CD14-positive monocyte (primary cell): ENCODE measurements at regions not wholly inside any gene's neighbourhood (a gene's known extent, or its start where the extent isn't known, plus 50 kb on each side); places are given as distances from the start of the nearest gene placed in this dataset.

Experiments used
- DNase-seq, 3 donors: peaks; one replicate each; pipeline ENCODE4 v3.0.0-alpha.2; 2011 to 2022
- H2AFZ ChIP-seq: 2 replicates; pipeline ENCODE4 v1.6.0; 2012; ENCODE audit warnings: mild to moderate bottlenecking, low read depth, low read length, inconsistent platforms; ENCODE audit not compliant: insufficient read depth, poor library complexity, severe bottlenecking
- H3K27ac ChIP-seq, 2 donors: 1 replicate in 1 of 2; 2 replicates in 1 of 2; pipeline ENCODE4 v1.5.1; 2012 to 2013; ENCODE audit warnings: low read length in 2 of 2, control low read depth in 1 of 2, inconsistent platforms in 1 of 2, low read depth in 1 of 2, mild to moderate bottlenecking in 1 of 2
- H3K27me3 ChIP-seq, 2 donors: one replicate each; pipeline versions ENCODE4 v1.6.0 to v1.6.1; 2011 to 2013; ENCODE audit warnings: low read length in 2 of 2; ENCODE audit not compliant: control insufficient read depth in 2 of 2, insufficient read depth in 2 of 2
- H3K36me3 ChIP-seq, 2 donors: replicated peaks in 1 of 2; 1 replicate in 1 of 2; 2 replicates in 1 of 2; pipeline versions ENCODE4 v1.5.1 to v1.6.1; 2012 to 2013; ENCODE audit warnings: low read length in 2 of 2, control low read depth in 1 of 2, inconsistent platforms in 1 of 2, mild to moderate bottlenecking in 1 of 2; ENCODE audit not compliant: insufficient read depth in 2 of 2, control insufficient read depth in 1 of 2
- H3K4me1 ChIP-seq, 2 donors: 1 replicate in 1 of 2; 2 replicates in 1 of 2; pipeline versions ENCODE4 v1.5.1 to v1.6.1; 2012 to 2013; ENCODE audit warnings: low read length in 2 of 2, control low read depth in 1 of 2, inconsistent platforms in 1 of 2, mild to moderate bottlenecking in 1 of 2, moderate library complexity in 1 of 2; ENCODE audit not compliant: insufficient read depth in 2 of 2, control insufficient read depth in 1 of 2
- H3K4me2 ChIP-seq: replicated peaks from 2 replicates; pipeline ENCODE3; 2012; ENCODE audit warnings: low read length, moderate library complexity, mild to moderate bottlenecking; ENCODE audit not compliant: poor library complexity, severe bottlenecking; ENCODE audit errors: extremely low read depth
- H3K4me3 ChIP-seq, 3 experiments: fragments of 200-600 bp in 1 of 3; sonication (generic) in 1 of 3; replicated peaks in 1 of 3; 1 replicate in 2 of 3; 2 replicates in 1 of 3; pipeline ENCODE4 v1.5.1; 2011 to 2013; ENCODE audit warnings: low read length in 3 of 3, mild to moderate bottlenecking in 3 of 3, control low read depth in 2 of 3, low read depth in 2 of 3, inconsistent platforms in 1 of 3, moderate library complexity in 1 of 3
- H3K79me2 ChIP-seq: 2 replicates; pipeline ENCODE4 v1.6.0; 2012; ENCODE audit warnings: mild to moderate bottlenecking, control low read depth, inconsistent platforms, low read length, moderate library complexity; ENCODE audit not compliant: insufficient read depth
- H3K9ac ChIP-seq: 2 replicates; pipeline ENCODE4 v1.6.0; 2017; ENCODE audit warnings: low read length, mild to moderate bottlenecking; ENCODE audit not compliant: insufficient read depth, poor library complexity, severe bottlenecking
- H3K9me3 ChIP-seq, 2 donors: replicated peaks in 1 of 2; 1 replicate in 1 of 2; 2 replicates in 1 of 2; pipeline versions ENCODE4 v1.5.1 to v1.6.1; 2012 to 2013; ENCODE audit warnings: low read length in 2 of 2, control low read depth in 1 of 2; ENCODE audit not compliant: control insufficient read depth in 1 of 2, insufficient read depth in 1 of 2
- H4K20me1 ChIP-seq: 2 replicates; pipeline ENCODE4 v1.6.0; 2012; ENCODE audit warnings: mild to moderate bottlenecking, low read length, control low read depth, moderate library complexity; ENCODE audit not compliant: insufficient read depth
- H3K27ac Mint-ChIP-seq, 7 donors: one replicate each; pipeline ENCODE4 v1.8.0; 2020; ENCODE audit warnings: mild to moderate bottlenecking in 7 of 7, mixed read lengths in 7 of 7, moderate library complexity in 6 of 7, inconsistent platforms in 2 of 7
- H3K27me3 Mint-ChIP-seq, 3 donors: one replicate each; pipeline ENCODE4 v1.8.0; 2021 to 2022; ENCODE audit warnings: low read depth in 3 of 3, mild to moderate bottlenecking in 3 of 3, mixed read lengths in 3 of 3, moderate library complexity in 3 of 3, inconsistent platforms in 1 of 3
- H3K36me3 Mint-ChIP-seq, 2 donors: one replicate each; pipeline ENCODE4 v1.8.0; 2020; ENCODE audit warnings: mixed read lengths in 2 of 2, inconsistent platforms in 1 of 2, mild to moderate bottlenecking in 1 of 2
- H3K4me1 Mint-ChIP-seq: one replicate; pipeline ENCODE4 v1.8.0; 2020; ENCODE audit warnings: mild to moderate bottlenecking, mixed read lengths
- H3K4me3 Mint-ChIP-seq, 2 donors: one replicate each; pipeline ENCODE4 v1.8.0; 2020; ENCODE audit warnings: mild to moderate bottlenecking in 2 of 2, mixed read lengths in 2 of 2, moderate library complexity in 1 of 2
- H3K9me3 Mint-ChIP-seq, 7 donors: one replicate each; pipeline ENCODE4 v1.8.0; 2020 to 2022; ENCODE audit warnings: mixed read lengths in 7 of 7, mild to moderate bottlenecking in 6 of 7, moderate library complexity in 6 of 7, inconsistent platforms in 2 of 7
- WGBS: methylation state at CpG from one replicate; pipeline ENCODE4 v1.1.5; 2013; ENCODE audit warnings: missing lambda C conversion rate; ENCODE audit not compliant: insufficient coverage; 5-methylcytosine and 5-hydroxymethylcytosine counted together
- intact Hi-C, 2 donors: fragments of 100-400 bp; cut with micrococcal nuclease; formaldehyde crosslinking; loops; one replicate each; pipeline versions ENCODE4 v1.15.0 to v1.15.1; 2023
- TF ChIP-seq, protein P1 (sequence below): fragments of 200-600 bp; IDR thresholded peaks from one replicate; pipeline ENCODE4 v1.8.0; 2022; ENCODE audit warnings: antibody characterized with exemption, mild to moderate bottlenecking

- Histone ChIP-seq H3K4me1 (no peaks in the 10 kb centered on the region), H3K9me3 (peaks cover 0 to 13% of the 10 kb centered on the region in 2 donors), H3K79me2 (no peaks in the 10 kb centered on the region), H3K4me2 (no peak overlapping the region), H3K36me3 (no peaks in the 10 kb centered on the region), H3K27ac (no peak overlapping the region), H3K9ac (no peak overlapping the region), H3K27me3 (no peaks in the 10 kb centered on the region), H2AFZ (no peak overlapping the region), H3K4me3 (no peak overlapping the region), H4K20me1 (no peaks in the 10 kb centered on the region)
- Mint-ChIP-seq H3K9me3 (peaks cover 1 to 19% (median 8%) of the 10 kb centered on the region in 7 donors), H3K4me3 (no peak overlapping the region), H3K27ac (no peak overlapping the region), H3K4me1 (no peaks in the 10 kb centered on the region), H3K36me3 (no peaks in the 10 kb centered on the region), H3K27me3 (no peaks in the 10 kb centered on the region)
- TF ChIP-seq, protein P1, sequence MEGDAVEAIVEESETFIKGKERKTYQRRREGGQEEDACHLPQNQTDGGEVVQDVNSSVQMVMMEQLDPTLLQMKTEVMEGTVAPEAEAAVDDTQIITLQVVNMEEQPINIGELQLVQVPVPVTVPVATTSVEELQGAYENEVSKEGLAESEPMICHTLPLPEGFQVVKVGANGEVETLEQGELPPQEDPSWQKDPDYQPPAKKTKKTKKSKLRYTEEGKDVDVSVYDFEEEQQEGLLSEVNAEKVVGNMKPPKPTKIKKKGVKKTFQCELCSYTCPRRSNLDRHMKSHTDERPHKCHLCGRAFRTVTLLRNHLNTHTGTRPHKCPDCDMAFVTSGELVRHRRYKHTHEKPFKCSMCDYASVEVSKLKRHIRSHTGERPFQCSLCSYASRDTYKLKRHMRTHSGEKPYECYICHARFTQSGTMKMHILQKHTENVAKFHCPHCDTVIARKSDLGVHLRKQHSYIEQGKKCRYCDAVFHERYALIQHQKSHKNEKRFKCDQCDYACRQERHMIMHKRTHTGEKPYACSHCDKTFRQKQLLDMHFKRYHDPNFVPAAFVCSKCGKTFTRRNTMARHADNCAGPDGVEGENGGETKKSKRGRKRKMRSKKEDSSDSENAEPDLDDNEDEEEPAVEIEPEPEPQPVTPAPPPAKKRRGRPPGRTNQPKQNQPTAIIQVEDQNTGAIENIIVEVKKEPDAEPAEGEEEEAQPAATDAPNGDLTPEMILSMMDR: no peak
- WGBS: 86% methylated on average over 1 of the region's 2 CpGs
- DNase-seq: no peak
- intact Hi-C loops: no loop called here
Measured at GRCh38 chr6:98156580-98156979, 677.8 kb upstream of the POU3F2 start.

DNA sequence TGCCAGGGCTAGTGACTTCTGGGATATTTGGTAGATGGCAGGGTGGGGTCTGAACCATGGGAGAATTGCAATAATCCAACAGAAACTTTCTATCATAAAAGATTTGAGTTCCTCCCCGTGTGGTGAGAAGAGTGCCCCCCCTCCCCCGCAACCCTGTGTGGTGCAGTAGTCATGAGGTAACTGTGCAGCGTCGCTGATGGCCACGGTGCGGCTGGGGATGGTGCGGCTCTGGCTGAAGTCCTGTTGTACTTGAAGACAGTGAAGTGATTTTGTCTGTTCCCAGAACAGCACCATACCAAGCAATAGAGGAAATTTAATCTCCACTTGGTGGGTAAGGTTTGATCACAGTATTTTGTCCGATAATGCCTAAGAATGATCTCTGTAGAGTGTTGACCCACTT lies 654.8 kb upstream of the POU3F2 start:
- H3K27me3 Mint-ChIP-seq: peaks cover 0 to 3% (median 3%) of the 10 kb centered on the region in 3 donors
- no CpG with 5 or more reads among the region's 8 CpGs for WGBS
- TF ChIP-seq, protein P1: no peak
- no peak overlapping the region for H2AFZ ChIP-seq
- H3K4me2 ChIP-seq: no peak overlapping the region
- no peaks in the 10 kb centered on the region for H3K4me1 ChIP-seq
- H3K27ac ChIP-seq: no peak overlapping the region
- peaks cover 0 to 7% (median 2%) of the 10 kb centered on the region in 7 donors for H3K9me3 Mint-ChIP-seq
- H3K36me3 ChIP-seq: no peaks in the 10 kb centered on the region
- no peak overlapping the region for H3K27ac Mint-ChIP-seq
- H3K4me1 Mint-ChIP-seq: no peaks in the 10 kb centered on the region
- no peak overlapping the region for H3K4me3 Mint-ChIP-seq
- no peak overlapping the region for H3K9ac ChIP-seq
- intact Hi-C loops: no loop called here
- no peak overlapping the region for H3K4me3 ChIP-seq
- H3K9me3 ChIP-seq: peaks cover 0 to 3% of the 10 kb centered on the region in 2 donors
- H3K27me3 ChIP-seq: no peaks in the 10 kb centered on the region
- H3K36me3 Mint-ChIP-seq: no peaks in the 10 kb centered on the region
- no peaks in the 10 kb centered on the region for H3K79me2 ChIP-seq
- no peak for DNase-seq
- H4K20me1 ChIP-seq: no peaks in the 10 kb centered on the region
